ENCODE measurements at regions not wholly inside any gene's neighbourhood (a gene's known extent, or its start where the extent isn't known, plus 50 kb on each side); places are given as distances from the start of the nearest gene placed in this dataset.
"Not testable (repeated sequence)": the region's sequence is repeated elsewhere in the genome, so short reads cannot be mapped to it uniquely, and the experiment has no call there.

GRCh38 chr3:27614592-27614991 is 107.5 kb downstream of the EOMES start:
- 87 to 89% methylated on average over 4 of the region's 4 CpGs for WGBS, 2 experiments
- H3K27me3 ChIP-seq (ENCODE audit: control insufficient read depth, insufficient read depth, low read length, poor library complexity, severe bottlenecking) = no peaks in the 10 kb centered on the region
- H3K9me3 ChIP-seq (ENCODE audit: control insufficient read depth, low read length) = no peaks in the 10 kb centered on the region
- no peak overlapping the region for H3K27ac ChIP-seq (ENCODE audit: insufficient read depth, low read depth, low read length, poor library complexity, severe bottlenecking)
- no peaks in the 10 kb centered on the region for H3K4me1 ChIP-seq (ENCODE audit: control insufficient read depth, insufficient read depth, low read length)
- H3K4me3 ChIP-seq (ENCODE audit: insufficient read depth, low read depth, low read length) = no peak overlapping the region
- H3K36me3 ChIP-seq (ENCODE audit: control insufficient read depth, insufficient read depth, low read length) = no peaks in the 10 kb centered on the region

- Histone ChIP-seq H3K36me3 (ENCODE audit: control insufficient read depth, insufficient read depth, low read length) (no peaks in the 10 kb centered on the region), H3K27ac (ENCODE audit: insufficient read depth, low read depth, low read length, poor library complexity, severe bottlenecking) (no peak overlapping the region), H3K4me3 (ENCODE audit: insufficient read depth, low read depth, low read length) (no peak overlapping the region), H3K27me3 (ENCODE audit: control insufficient read depth, insufficient read depth, low read length, poor library complexity, severe bottlenecking) (no peaks in the 10 kb centered on the region), H3K9me3 (ENCODE audit: control insufficient read depth, low read length) (no peaks in the 10 kb centered on the region), H3K4me1 (ENCODE audit: control insufficient read depth, insufficient read depth, low read length) (no peaks in the 10 kb centered on the region)
- 89 to 100% methylated on average over 2 of the region's 2 CpGs for WGBS, 2 experiments
These were observed 108.2 kb downstream of the EOMES start for GRCh38 chr3:27613846-27614500.

GRCh38 chr3:27610800-27611525 is 111.2 kb downstream of the EOMES start:
- no peaks in the 10 kb centered on the region for H3K27me3 ChIP-seq (ENCODE audit: control insufficient read depth, insufficient read depth, low read length, poor library complexity, severe bottlenecking)
- H3K36me3 ChIP-seq (ENCODE audit: control insufficient read depth, insufficient read depth, low read length) = no peaks in the 10 kb centered on the region
- 88% methylated on average over 8 of the region's 8 CpGs for WGBS, 2 experiments
- no peaks in the 10 kb centered on the region for H3K9me3 ChIP-seq (ENCODE audit: control insufficient read depth, low read length)
- no peak overlapping the region for H3K27ac ChIP-seq (ENCODE audit: insufficient read depth, low read depth, low read length, poor library complexity, severe bottlenecking)
- H3K4me3 ChIP-seq (ENCODE audit: insufficient read depth, low read depth, low read length) = no peak overlapping the region
- no peaks in the 10 kb centered on the region for H3K4me1 ChIP-seq (ENCODE audit: control insufficient read depth, insufficient read depth, low read length)

- no peak overlapping the region for H3K27ac ChIP-seq (ENCODE audit: insufficient read depth, low read depth, low read length, poor library complexity, severe bottlenecking)
- no peaks in the 10 kb centered on the region for H3K36me3 ChIP-seq (ENCODE audit: control insufficient read depth, insufficient read depth, low read length)
- no CpG with 5 or more reads among the region's 1 CpG for WGBS, 2 experiments
- no peaks in the 10 kb centered on the region for H3K27me3 ChIP-seq (ENCODE audit: control insufficient read depth, insufficient read depth, low read length, poor library complexity, severe bottlenecking)
- no peaks in the 10 kb centered on the region for H3K9me3 ChIP-seq (ENCODE audit: control insufficient read depth, low read length)
- H3K4me3 ChIP-seq (ENCODE audit: insufficient read depth, low read depth, low read length) = no peak overlapping the region
- H3K4me1 ChIP-seq (ENCODE audit: control insufficient read depth, insufficient read depth, low read length) = no peaks in the 10 kb centered on the region
These were observed 114.8 kb downstream of the EOMES start for GRCh38 chr3:27607370-27607769.

GRCh38 chr3:27606537-27606936 is 115.6 kb downstream of the EOMES start:
- Histone ChIP-seq H3K9me3 (ENCODE audit: control insufficient read depth, low read length) (no peaks in the 10 kb centered on the region), H3K4me1 (ENCODE audit: control insufficient read depth, insufficient read depth, low read length) (no peaks in the 10 kb centered on the region), H3K36me3 (ENCODE audit: control insufficient read depth, insufficient read depth, low read length) (no peaks in the 10 kb centered on the region), H3K27ac (ENCODE audit: insufficient read depth, low read depth, low read length, poor library complexity, severe bottlenecking) (no peak overlapping the region), H3K27me3 (ENCODE audit: control insufficient read depth, insufficient read depth, low read length, poor library complexity, severe bottlenecking) (no peaks in the 10 kb centered on the region), H3K4me3 (ENCODE audit: insufficient read depth, low read depth, low read length) (no peak overlapping the region)
- 93 to 94% methylated on average over 3 of the region's 3 CpGs for WGBS, 2 experiments

GRCh38 chr3:27601311-27601710 is 117.1 kb upstream of the SLC4A7 start:
- not testable (repeated sequence) for H3K9me3 ChIP-seq (ENCODE audit: control insufficient read depth, low read length); H3K27ac ChIP-seq (ENCODE audit: insufficient read depth, low read depth, low read length, poor library complexity, severe bottlenecking); H3K36me3 ChIP-seq (ENCODE audit: control insufficient read depth, insufficient read depth, low read length); H3K4me1 ChIP-seq (ENCODE audit: control insufficient read depth, insufficient read depth, low read length); H3K27me3 ChIP-seq (ENCODE audit: control insufficient read depth, insufficient read depth, low read length, poor library complexity, severe bottlenecking); H3K4me3 ChIP-seq (ENCODE audit: insufficient read depth, low read depth, low read length)
- 89 to 94% methylated on average over 3 of the region's 3 CpGs for WGBS, 2 experiments

- H3K36me3 ChIP-seq (ENCODE audit: control insufficient read depth, insufficient read depth, low read length); H3K4me1 ChIP-seq (ENCODE audit: control insufficient read depth, insufficient read depth, low read length); H3K27ac ChIP-seq (ENCODE audit: insufficient read depth, low read depth, low read length, poor library complexity, severe bottlenecking); H3K4me3 ChIP-seq (ENCODE audit: insufficient read depth, low read depth, low read length); H3K27me3 ChIP-seq (ENCODE audit: control insufficient read depth, insufficient read depth, low read length, poor library complexity, severe bottlenecking); H3K9me3 ChIP-seq (ENCODE audit: control insufficient read depth, low read length): not testable (repeated sequence)
- 89 to 91% methylated on average over 7 of the region's 7 CpGs for WGBS, 2 experiments
These were observed 115.6 kb upstream of the SLC4A7 start for GRCh38 chr3:27599741-27600140.

- Histone ChIP-seq H3K27me3 (ENCODE audit: control insufficient read depth, insufficient read depth, low read length, poor library complexity, severe bottlenecking) (no peaks in the 10 kb centered on the region), H3K4me1 (ENCODE audit: control insufficient read depth, insufficient read depth, low read length) (no peaks in the 10 kb centered on the region), H3K4me3 (ENCODE audit: insufficient read depth, low read depth, low read length) (no peak overlapping the region), H3K36me3 (ENCODE audit: control insufficient read depth, insufficient read depth, low read length) (no peaks in the 10 kb centered on the region), H3K27ac (ENCODE audit: insufficient read depth, low read depth, low read length, poor library complexity, severe bottlenecking) (no peak overlapping the region), H3K9me3 (ENCODE audit: control insufficient read depth, low read length) (no peaks in the 10 kb centered on the region)
- WGBS, 2 experiments = 98 to 100% methylated on average over 1 of the region's 1 CpG
These were observed 112.7 kb upstream of the SLC4A7 start for GRCh38 chr3:27596921-27597320.

GRCh38 chr3:27596334-27596841 is 112.2 kb upstream of the SLC4A7 start:
- H3K27ac ChIP-seq (ENCODE audit: insufficient read depth, low read depth, low read length, poor library complexity, severe bottlenecking) = no peak overlapping the region
- no peaks in the 10 kb centered on the region for H3K9me3 ChIP-seq (ENCODE audit: control insufficient read depth, low read length)
- no peaks in the 10 kb centered on the region for H3K27me3 ChIP-seq (ENCODE audit: control insufficient read depth, insufficient read depth, low read length, poor library complexity, severe bottlenecking)
- H3K4me3 ChIP-seq (ENCODE audit: insufficient read depth, low read depth, low read length) = no peak overlapping the region
- WGBS, 2 experiments = 47 to 50% methylated on average over 3 of the region's 3 CpGs
- H3K36me3 ChIP-seq (ENCODE audit: control insufficient read depth, insufficient read depth, low read length) = no peaks in the 10 kb centered on the region
- no peaks in the 10 kb centered on the region for H3K4me1 ChIP-seq (ENCODE audit: control insufficient read depth, insufficient read depth, low read length)

- whole genome bisulfite sequencing, 2 experiments = 81 to 87% methylated on average over 1 of the region's 1 CpG
- H3K27me3 ChIP-seq (ENCODE audit: control insufficient read depth, insufficient read depth, low read length, poor library complexity, severe bottlenecking) = no peaks in the 10 kb centered on the region
These were observed 110.0 kb upstream of the SLC4A7 start for GRCh38 chr3:27594096-27594690.

More at GRCh38 chr3:27594096-27594690, 110.0 kb upstream of the SLC4A7 start:
- H3K36me3 ChIP-seq (ENCODE audit: control insufficient read depth, insufficient read depth, low read length) = no peaks in the 10 kb centered on the region
- no peak overlapping the region for H3K27ac ChIP-seq (ENCODE audit: insufficient read depth, low read depth, low read length, poor library complexity, severe bottlenecking)
- H3K4me3 ChIP-seq (ENCODE audit: insufficient read depth, low read depth, low read length) = no peak overlapping the region
- H3K4me1 ChIP-seq (ENCODE audit: control insufficient read depth, insufficient read depth, low read length) = peaks cover 8% of the 10 kb centered on the region
- H3K9me3 ChIP-seq (ENCODE audit: control insufficient read depth, low read length) = no peaks in the 10 kb centered on the region
